IMR-90 (cell line): ENCODE measurements at regions not wholly inside any gene's neighbourhood (a gene's known extent, or its start where the extent isn't known, plus 50 kb on each side); places are given as distances from the start of the nearest gene placed in this dataset.

ENCODE experiments used
- ATAC-seq: fragments of 200-7000 bp; cut with Tn5 transposase; 2 replicates; pipeline ENCODE4 v1.9.1; 2020; ENCODE audit warnings: low read depth, mild to moderate bottlenecking, moderate library complexity
- BruUV-seq: library from RNA; stranded (reverse); fragments of 400-500 nt; replicated peaks from 2 replicates; lab custom pipeline; 2021; lab: Mats Ljungman, UMichigan
- CTCF ChIA-PET: fragments of 300-600 bp; formaldehyde crosslinking; extraction: SDS; loops from one replicate; lab custom pipeline; 2021; ENCODE audit warnings: antibody characterized with exemption; lab: Yijun Ruan, JAX
- POLR2A ChIA-PET: fragments of 300-600 bp; sonication (Branson Sonifier 250); formaldehyde crosslinking; loops from one replicate; lab custom pipeline; 2022; ENCODE audit warnings: antibody characterized with exemption; ENCODE audit not compliant: unreplicated experiment; lab: Charles Lee
- DNase-seq: peaks from one replicate; pipeline ENCODE4 v3.0.0; 2013
- H2AFZ ChIP-seq: replicated peaks from 2 replicates; pipeline ENCODE3; 2013; ENCODE audit warnings: low read length, mild to moderate bottlenecking; ENCODE audit not compliant: poor library complexity
- H2AK5ac ChIP-seq: 2 replicates; pipeline ENCODE4 v1.6.1; 2013; ENCODE audit warnings: low read depth, low read length, inconsistent platforms
- H2AK9ac ChIP-seq: replicated peaks from 2 replicates; pipeline ENCODE3; 2013; ENCODE audit warnings: mild to moderate bottlenecking, low read depth, low read length, moderate library complexity; ENCODE audit not compliant: poor library complexity
- H2BK120ac ChIP-seq: 2 replicates; pipeline ENCODE4 v1.6.1; 2013; ENCODE audit warnings: low read depth, low read length, inconsistent platforms
- H2BK15ac ChIP-seq: 3 replicates; pipeline ENCODE4 v1.6.1; 2013; ENCODE audit warnings: low read depth, low read length, inconsistent platforms
- H2BK20ac ChIP-seq: 2 replicates; pipeline ENCODE4 v1.6.1; 2013; ENCODE audit warnings: low read depth, mild to moderate bottlenecking, inconsistent platforms, low read length, moderate library complexity
- H2BK5ac ChIP-seq: 2 replicates; pipeline ENCODE4 v1.6.1; 2013; ENCODE audit warnings: mild to moderate bottlenecking, low read depth, low read length, inconsistent platforms; ENCODE audit not compliant: poor library complexity, severe bottlenecking
- H3K14ac ChIP-seq: replicated peaks from 2 replicates; pipeline ENCODE4 v1.6.1; 2013; ENCODE audit warnings: low read depth, low read length, inconsistent platforms
- H3K18ac ChIP-seq: 2 replicates; pipeline ENCODE4 v1.6.1; 2013; ENCODE audit warnings: low read depth, low read length, control low read depth
- H3K23ac ChIP-seq: 2 replicates; pipeline ENCODE4 v1.6.1; 2013; ENCODE audit warnings: low read depth, low read length, inconsistent platforms
- H3K27ac ChIP-seq: 2 replicates; pipeline ENCODE4 v1.5.1; 2013; ENCODE audit warnings: mild to moderate bottlenecking, control low read depth, low read length; ENCODE audit not compliant: insufficient read depth
- H3K27me3 ChIP-seq: 2 replicates; pipeline ENCODE4 v1.6.1; 2013; ENCODE audit warnings: low read length; ENCODE audit not compliant: control insufficient read depth, insufficient read depth
- H3K36me3 ChIP-seq: 2 replicates; pipeline ENCODE4 v1.6.1; 2013; ENCODE audit warnings: low read length, mixed read lengths; ENCODE audit not compliant: control insufficient read depth, insufficient read depth
- H3K4ac ChIP-seq: 2 replicates; pipeline ENCODE4 v1.6.1; 2013; ENCODE audit warnings: low read depth, low read length, inconsistent platforms
- H3K4me1 ChIP-seq: 2 replicates; pipeline ENCODE4 v1.6.1; 2013; ENCODE audit warnings: low read length, mixed read lengths; ENCODE audit not compliant: control insufficient read depth, insufficient read depth
- H3K4me2 ChIP-seq: 2 replicates; pipeline ENCODE4 v1.6.1; 2013; ENCODE audit warnings: low read depth, mild to moderate bottlenecking, control low read depth, low read length, moderate library complexity
- H3K4me3 ChIP-seq: 2 replicates; pipeline ENCODE4 v1.5.1; 2013; ENCODE audit warnings: low read depth, mild to moderate bottlenecking, control low read depth, low read length, moderate library complexity; ENCODE audit not compliant: insufficient read depth
- H3K56ac ChIP-seq: 2 replicates; pipeline ENCODE4 v1.6.1; 2013; ENCODE audit warnings: low read length, inconsistent platforms; ENCODE audit not compliant: insufficient read depth; ENCODE audit errors: extremely low read depth
- H3K79me1 ChIP-seq, 2 experiments: 2 replicates each; pipeline ENCODE4 v1.6.1; 2013; ENCODE audit warnings: low read length in 2 of 2, inconsistent platforms in 1 of 2, low read depth in 1 of 2
- H3K9ac ChIP-seq: 2 replicates; pipeline ENCODE4 v1.6.1; 2013; ENCODE audit warnings: low read depth, low read length, control low read depth
- H3K9me1 ChIP-seq: 2 replicates; pipeline ENCODE4 v1.6.1; 2013; ENCODE audit warnings: low read length, inconsistent platforms; ENCODE audit not compliant: insufficient read depth
- H3K9me3 ChIP-seq: 2 replicates; pipeline ENCODE4 v1.6.1; 2013; ENCODE audit warnings: low read length; ENCODE audit not compliant: control insufficient read depth, insufficient read depth
- H4K20me1 ChIP-seq: 2 replicates; pipeline ENCODE4 v1.6.1; 2013; ENCODE audit warnings: low read length, inconsistent platforms; ENCODE audit not compliant: insufficient read depth
- H4K5ac ChIP-seq: 2 replicates; pipeline ENCODE4 v1.6.1; 2013; ENCODE audit warnings: mild to moderate bottlenecking, low read depth, low read length, control low read depth
- H4K8ac ChIP-seq, 2 experiments: 2 replicates each; pipeline ENCODE4 v1.6.1; 2013; ENCODE audit warnings: low read depth in 2 of 2, low read length in 2 of 2, control low read depth in 1 of 2, inconsistent platforms in 1 of 2
- H4K91ac ChIP-seq: 2 replicates; pipeline ENCODE4 v1.6.1; 2013; ENCODE audit warnings: low read depth, low read length, inconsistent platforms; ENCODE audit not compliant: insufficient read depth
- FOS ChIP-seq: fragments of 150-350 bp; IDR thresholded peaks from 2 replicates; pipeline ENCODE4 v1.6.1; 2016; ENCODE audit warnings: low read depth, low read length
- RCOR1 ChIP-seq: IDR thresholded peaks from 2 replicates; pipeline ENCODE4 v1.6.1; 2012; ENCODE audit warnings: mild to moderate bottlenecking, low read length, improper control_type of control experiment; ENCODE audit not compliant: insufficient replicate concordance
- WGBS, 2 experiments: methylation state at CpG; one replicate each; pipeline versions ENCODE4 v1.1.5 to v1.1.7; 2013; ENCODE audit warnings: missing lambda C conversion rate in 2 of 2; ENCODE audit not compliant: insufficient read length in 1 of 2; ENCODE audit errors: extremely low coverage in 2 of 2; 5-methylcytosine and 5-hydroxymethylcytosine counted together
- dilution Hi-C: fragments of 300-500 bp; cut with HindIII; formaldehyde crosslinking; loops from one replicate; pipeline ENCODE4 v1.14.3; 2018; ENCODE audit warnings: low sequenced_read_pairs; ENCODE audit not compliant: unreplicated experiment
- in situ Hi-C: fragments of 300-500 bp; cut with MboI; formaldehyde crosslinking; loops from 3 replicates; pipeline ENCODE4 v1.14.3; 2019; ENCODE audit warnings: low sequenced_read_pairs, inconsistent platforms, mixed read lengths
- intact Hi-C: fragments of 100-400 bp; cut with micrococcal nuclease; formaldehyde crosslinking; loops from 2 replicates; pipeline ENCODE4 v1.10.0; 2022

DNA sequence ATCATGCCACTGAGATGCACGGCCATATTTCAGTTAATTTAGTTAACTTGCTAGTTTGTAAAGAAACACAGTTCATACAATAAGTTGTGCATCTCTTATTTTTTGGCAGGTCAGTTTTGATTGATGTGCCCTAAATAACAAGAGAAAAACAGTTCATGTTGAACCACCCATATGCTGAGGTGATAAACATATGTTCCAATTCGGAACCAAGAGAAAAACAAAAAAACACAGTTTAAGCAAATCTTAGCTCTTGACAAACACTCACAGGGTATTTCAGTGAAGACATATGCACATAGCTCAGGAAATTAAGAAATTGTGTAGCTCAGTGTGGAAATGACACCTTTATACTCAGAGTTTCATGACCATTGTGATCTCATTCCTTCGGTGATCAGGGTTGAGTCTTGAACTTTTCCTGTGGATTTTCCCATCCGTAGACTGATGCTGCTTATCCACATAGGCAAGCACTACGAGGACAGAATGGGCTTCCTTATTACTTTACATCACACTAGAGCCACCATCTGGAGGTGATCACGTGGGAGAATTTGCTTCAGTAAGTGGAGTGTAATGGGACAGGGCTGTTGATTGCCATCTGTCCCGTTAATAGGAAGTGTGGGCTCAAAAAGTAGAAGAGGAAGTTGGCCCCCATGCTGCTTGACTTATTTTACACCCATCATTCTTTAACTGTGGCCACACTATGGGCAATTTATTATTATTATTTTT, 773.0 kb downstream of the MTRR start:
- H3K4me2 ChIP-seq, result no peak overlapping the region
- no peak overlapping the region for H2BK15ac ChIP-seq
- no peak overlapping the region for H3K56ac ChIP-seq
- H4K8ac ChIP-seq, result no peak overlapping the region
- H3K18ac ChIP-seq, result no peak overlapping the region
- H3K79me1 ChIP-seq, result no peaks in the 10 kb centered on the region
- no peak overlapping the region for H3K14ac ChIP-seq
- 100% methylated on average over 1 of the region's 7 CpGs; no CpG with 5 or more reads in 1 of the 2 experiments for WGBS, 2 experiments
- H3K4me3 ChIP-seq, result no peak overlapping the region
- no peaks in the 10 kb centered on the region for H3K9me3 ChIP-seq
- BruUV-seq, result no TSS peak
- H3K27me3 ChIP-seq, result no peaks in the 10 kb centered on the region
- no peak overlapping the region for H4K91ac ChIP-seq
- no peak overlapping the region for H2BK20ac ChIP-seq
- in situ Hi-C loops, result no loop called here
- CTCF ChIA-PET, result interaction anchor here (1.2 kb wide), 1 partner anchor 301 kb away, joined by 3 read pairs; no protein-coding TSS in a partner anchor
- H3K4ac ChIP-seq, result no peak overlapping the region
- DNase-seq (no peak), ATAC-seq (no peak)
- TF ChIP-seq FOS, result no peak
- TF ChIP-seq RCOR1, result no peak
- H3K9ac ChIP-seq, result no peak overlapping the region
- dilution Hi-C loops, result no loop called here
- H2AFZ ChIP-seq, result no peak overlapping the region
- H2AK5ac ChIP-seq, result no peak overlapping the region
- no peaks in the 10 kb centered on the region for H4K20me1 ChIP-seq
- no peak overlapping the region for H2BK120ac ChIP-seq
- no peak overlapping the region for H3K27ac ChIP-seq
- H2AK9ac ChIP-seq, result no peak overlapping the region
- H3K9me1 ChIP-seq, result no peaks in the 10 kb centered on the region; the same call in 1 of the 2 replicates
- POLR2A ChIA-PET, result no interaction called here
- no peak overlapping the region for H4K5ac ChIP-seq
- no peak overlapping the region for H2BK5ac ChIP-seq
- H3K36me3 ChIP-seq, result no peaks in the 10 kb centered on the region
- H3K4me1 ChIP-seq, result peaks cover 4% of the 10 kb centered on the region
- intact Hi-C loops, result no loop called here
- no peak overlapping the region for H3K23ac ChIP-seq
